Esophagus squamous epithelium (tissue), 4 donors: ENCODE measurements at regions not wholly inside any gene's neighbourhood (a gene's known extent, or its start where the extent isn't known, plus 50 kb on each side); places are given as distances from the start of the nearest gene placed in this dataset.

Experiments
- CTCF ChIP-seq, 6 experiments: fragments of 450-650 bp in 4 of 6; fragments of 200-600 bp in 2 of 6; sonication (generic) in 2 of 6; IDR thresholded peaks; one replicate each; pipeline ENCODE4 v1.5.1; 2016 to 2019; ENCODE audit warnings: antibody characterized with exemption in 6 of 6, mild to moderate bottlenecking in 4 of 6, moderate library complexity in 4 of 6
- POLR2A ChIP-seq, 4 donors: fragments of 450-650 bp; IDR thresholded peaks; one replicate each; pipeline ENCODE4 v1.6.1; 2017; ENCODE audit warnings: antibody characterized with exemption in 4 of 4, mild to moderate bottlenecking in 4 of 4, moderate library complexity in 3 of 4

- no peak for TF ChIP-seq CTCF (IDR thresholded peaks at IDR 0.05)
- TF ChIP-seq POLR2A (IDR thresholded peaks at IDR 0.05), result no peak
Measured at GRCh38 chr7:82527851-82528250, 84.3 kb upstream of the CACNA2D1 start.
